Breast epithelium (tissue), 3 donors: ENCODE measurements at regions not wholly inside any gene's neighbourhood (a gene's known extent, or its start where the extent isn't known, plus 50 kb on each side); places are given as distances from the start of the nearest gene placed in this dataset.

Experiments
- CTCF ChIP-seq, 3 donors: fragments of 450-650 bp; IDR thresholded peaks; one replicate each; pipeline ENCODE4 v1.5.1; 2016 to 2017; ENCODE audit warnings: antibody characterized with exemption in 3 of 3, mild to moderate bottlenecking in 3 of 3, moderate library complexity in 3 of 3
- POLR2A ChIP-seq: fragments of 450-650 bp; IDR thresholded peaks from one replicate; pipeline ENCODE4 v1.6.1; 2016; ENCODE audit warnings: antibody characterized with exemption, mild to moderate bottlenecking, moderate library complexity
- POLR2AphosphoS5 ChIP-seq, 3 donors: sonication (generic); formaldehyde crosslinking; IDR thresholded peaks; one replicate each; pipeline ENCODE4 v1.6.1; 2017; ENCODE audit warnings: antibody characterized with exemption in 3 of 3

GRCh38 chr9:29289365-29289764, 1716.1 kb upstream of the C9orf72 start:
- TF ChIP-seq POLR2A: no peak
- no peak for TF ChIP-seq CTCF (IDR thresholded peaks at IDR 0.05)
- TF ChIP-seq POLR2AphosphoS5 (IDR thresholded peaks at IDR 0.05): no peak
